GM23338 (cell line): ENCODE measurements at regions not wholly inside any gene's neighbourhood (a gene's known extent, or its start where the extent isn't known, plus 50 kb on each side); places are given as distances from the start of the nearest gene placed in this dataset.

Experiments used
- ATAC-seq: fragments of 200-7000 bp; cut with Tn5 transposase; 3 replicates; pipeline ENCODE4 v1.9.1; 2020
- DNase-seq: peaks from one replicate; pipeline ENCODE4 v3.0.0-alpha.2; 2015; ENCODE audit warnings: low spot score
- H2AFZ ChIP-seq: fragments of 200-600 bp; sonication (generic); 2 replicates; pipeline ENCODE4 v1.8.0; 2016; ENCODE audit warnings: antibody characterized with exemption, mild to moderate bottlenecking, moderate library complexity
- H3F3A ChIP-seq: fragments of 200-600 bp; sonication (generic); replicated peaks from 2 replicates; pipeline ENCODE4 v1.8.0; 2017; ENCODE audit warnings: antibody characterized with exemption, mixed run types, low read depth
- H3K27ac ChIP-seq: fragments of 200-600 bp; sonication (generic); 2 replicates; pipeline ENCODE4 v1.6.1; 2016; ENCODE audit warnings: low read depth
- H3K27me3 ChIP-seq: fragments of 200-600 bp; sonication (generic); 2 replicates; pipeline ENCODE4 v1.8.0; 2016; ENCODE audit warnings: mild to moderate bottlenecking, mixed run types, moderate library complexity; ENCODE audit not compliant: insufficient read depth
- H3K36me3 ChIP-seq: fragments of 200-600 bp; sonication (generic); 2 replicates; pipeline ENCODE4 v1.8.0; 2016; ENCODE audit warnings: mild to moderate bottlenecking; ENCODE audit not compliant: insufficient read depth
- H3K4me1 ChIP-seq: fragments of 200-600 bp; sonication (generic); 2 replicates; pipeline ENCODE4 v1.8.0; 2016; ENCODE audit warnings: mild to moderate bottlenecking, moderate library complexity; ENCODE audit not compliant: insufficient read depth
- H3K4me2 ChIP-seq: fragments of 200-600 bp; sonication (generic); 2 replicates; pipeline ENCODE4 v1.7.1; 2017; ENCODE audit warnings: mixed run types
- H3K4me3 ChIP-seq: fragments of 200-600 bp; sonication (generic); 2 replicates; pipeline ENCODE4 v1.6.1; 2016; ENCODE audit warnings: mixed run types
- H3K79me2 ChIP-seq: fragments of 200-600 bp; sonication (generic); replicated peaks from 2 replicates; pipeline ENCODE4 v1.8.0; 2017; ENCODE audit warnings: mild to moderate bottlenecking; ENCODE audit not compliant: insufficient read depth
- H3K9me2 ChIP-seq: fragments of 200-600 bp; sonication (generic); 2 replicates; pipeline ENCODE4 v1.8.0; 2017; ENCODE audit not compliant: insufficient read depth
- H4K20me1 ChIP-seq: fragments of 200-600 bp; sonication (generic); replicated peaks from 2 replicates; pipeline ENCODE4 v1.8.0; 2017; ENCODE audit warnings: mild to moderate bottlenecking; ENCODE audit not compliant: insufficient read depth
- H3K27ac Mint-ChIP-seq: 2 replicates; pipeline ENCODE4 v1.8.0; 2020; ENCODE audit warnings: inconsistent platforms, mild to moderate bottlenecking, moderate library complexity, mixed read lengths
- H3K27me3 Mint-ChIP-seq: 3 replicates; pipeline ENCODE4 v1.8.0; 2022; ENCODE audit warnings: low read depth, mild to moderate bottlenecking, moderate library complexity, mixed read lengths, inconsistent platforms; ENCODE audit not compliant: insufficient read depth, poor library complexity
- H3K36me3 Mint-ChIP-seq: 3 replicates; pipeline ENCODE4 v1.8.0; 2021; ENCODE audit warnings: low read depth, mild to moderate bottlenecking, inconsistent platforms, moderate library complexity, mixed read lengths
- H3K4me1 Mint-ChIP-seq: 3 replicates; pipeline ENCODE4 v1.8.0; 2020; ENCODE audit warnings: mild to moderate bottlenecking, inconsistent platforms, mixed read lengths
- H3K4me3 Mint-ChIP-seq: 3 replicates; pipeline ENCODE4 v1.8.0; 2021; ENCODE audit warnings: moderate library complexity, mild to moderate bottlenecking, inconsistent platforms, mixed read lengths
- H3K9me3 Mint-ChIP-seq: 3 replicates; pipeline ENCODE4 v1.8.0; 2020; ENCODE audit warnings: moderate library complexity, mild to moderate bottlenecking, inconsistent platforms, mixed read lengths
- CREB1 ChIP-seq: fragments of 250-450 bp; sonication (Bioruptor Pico); IDR thresholded peaks from 2 replicates; pipeline ENCODE4 v1.5.0; 2020; ENCODE audit warnings: low read depth, mild to moderate bottlenecking, moderate library complexity
- ETS1 ChIP-seq: IDR thresholded peaks from 2 replicates; pipeline ENCODE4 v1.6.1; 2016; ENCODE audit warnings: antibody characterized with exemption
- EZH2 ChIP-seq: fragments of 200-600 bp; sonication (generic); IDR thresholded peaks from one replicate; pipeline ENCODE4 v1.8.0; 2017; ENCODE audit warnings: antibody characterized with exemption, mild to moderate bottlenecking, low read depth; ENCODE audit not compliant: unreplicated experiment
- EZH2phosphoT487 ChIP-seq: fragments of 200-600 bp; sonication (generic); IDR thresholded peaks from one replicate; pipeline ENCODE4 v1.8.1; 2018; ENCODE audit warnings: antibody characterized with exemption; ENCODE audit not compliant: unreplicated experiment
- JUNB ChIP-seq: IDR thresholded peaks from one replicate; pipeline ENCODE4 v1.6.1; 2016; ENCODE audit warnings: antibody characterized with exemption; ENCODE audit not compliant: unreplicated experiment
- NANOG ChIP-seq: IDR thresholded peaks from 2 replicates; pipeline ENCODE4 v1.6.1; 2016; ENCODE audit warnings: antibody characterized with exemption, borderline replicate concordance
- POLR2AphosphoS5 ChIP-seq: IDR thresholded peaks from 2 replicates; pipeline ENCODE4 v1.6.1; 2016; ENCODE audit warnings: antibody characterized with exemption, low read depth
- REST ChIP-seq: IDR thresholded peaks from one replicate; pipeline ENCODE4 v1.6.1; 2018; ENCODE audit warnings: antibody characterized with exemption; ENCODE audit not compliant: unreplicated experiment
- STAT1 ChIP-seq: IDR thresholded peaks from one replicate; pipeline ENCODE4 v1.6.1; 2016; ENCODE audit warnings: antibody characterized with exemption; ENCODE audit not compliant: unreplicated experiment
- ZNF114 ChIP-seq: fragments of 250-450 bp; sonication (Bioruptor Pico); IDR thresholded peaks from 2 replicates; pipeline ENCODE4 v1.5.0; 2020; ENCODE audit warnings: mild to moderate bottlenecking, moderate library complexity
- ZNF331 ChIP-seq: fragments of 250-450 bp; sonication (Bioruptor Pico); IDR thresholded peaks from 2 replicates; pipeline ENCODE4 v1.5.0; 2020; ENCODE audit warnings: low read depth, mild to moderate bottlenecking, moderate library complexity
- TF ChIP-seq, protein P1 (sequence below), 2 experiments: fragments of 200-600 bp in 1 of 2; sonication (generic) in 1 of 2; conservative IDR thresholded peaks; 2 replicates each; pipeline versions ENCODE4 v1.5.1 to v1.6.1; 2016 to 2017; ENCODE audit warnings: antibody characterized with exemption in 2 of 2, low read depth in 2 of 2, mild to moderate bottlenecking in 2 of 2, moderate library complexity in 1 of 2
- TF ChIP-seq, protein P2 (sequence below): fragments of 250-450 bp; sonication (Bioruptor Pico); IDR thresholded peaks from 2 replicates; pipeline ENCODE4 v1.5.0; 2020; ENCODE audit warnings: mild to moderate bottlenecking, moderate library complexity

GRCh38 chr11:133708547-133709051 lies 136.7 kb downstream of the SPATA19 start:
- no peak overlapping the region for H3K27ac Mint-ChIP-seq

More at GRCh38 chr11:133708547-133709051, 136.7 kb downstream of the SPATA19 start:
- TF ChIP-seq STAT1 (no peak), CREB1 (CRISPR knock-in tag) (no peak), EZH2phosphoT487 (no peak), EZH2 (no peak), NANOG (no peak), REST (no peak), ZNF114 (CRISPR knock-in tag) (no peak), ZNF331 (CRISPR knock-in tag) (no peak), POLR2AphosphoS5 (no peak), JUNB (no peak), ETS1 (no peak)
- TF ChIP-seq, protein P1, sequence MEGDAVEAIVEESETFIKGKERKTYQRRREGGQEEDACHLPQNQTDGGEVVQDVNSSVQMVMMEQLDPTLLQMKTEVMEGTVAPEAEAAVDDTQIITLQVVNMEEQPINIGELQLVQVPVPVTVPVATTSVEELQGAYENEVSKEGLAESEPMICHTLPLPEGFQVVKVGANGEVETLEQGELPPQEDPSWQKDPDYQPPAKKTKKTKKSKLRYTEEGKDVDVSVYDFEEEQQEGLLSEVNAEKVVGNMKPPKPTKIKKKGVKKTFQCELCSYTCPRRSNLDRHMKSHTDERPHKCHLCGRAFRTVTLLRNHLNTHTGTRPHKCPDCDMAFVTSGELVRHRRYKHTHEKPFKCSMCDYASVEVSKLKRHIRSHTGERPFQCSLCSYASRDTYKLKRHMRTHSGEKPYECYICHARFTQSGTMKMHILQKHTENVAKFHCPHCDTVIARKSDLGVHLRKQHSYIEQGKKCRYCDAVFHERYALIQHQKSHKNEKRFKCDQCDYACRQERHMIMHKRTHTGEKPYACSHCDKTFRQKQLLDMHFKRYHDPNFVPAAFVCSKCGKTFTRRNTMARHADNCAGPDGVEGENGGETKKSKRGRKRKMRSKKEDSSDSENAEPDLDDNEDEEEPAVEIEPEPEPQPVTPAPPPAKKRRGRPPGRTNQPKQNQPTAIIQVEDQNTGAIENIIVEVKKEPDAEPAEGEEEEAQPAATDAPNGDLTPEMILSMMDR (conservative IDR thresholded peaks at IDR 0.05; ENCODE audit: low read depth in 2 of 2): no peak
- TF ChIP-seq, protein P2, sequence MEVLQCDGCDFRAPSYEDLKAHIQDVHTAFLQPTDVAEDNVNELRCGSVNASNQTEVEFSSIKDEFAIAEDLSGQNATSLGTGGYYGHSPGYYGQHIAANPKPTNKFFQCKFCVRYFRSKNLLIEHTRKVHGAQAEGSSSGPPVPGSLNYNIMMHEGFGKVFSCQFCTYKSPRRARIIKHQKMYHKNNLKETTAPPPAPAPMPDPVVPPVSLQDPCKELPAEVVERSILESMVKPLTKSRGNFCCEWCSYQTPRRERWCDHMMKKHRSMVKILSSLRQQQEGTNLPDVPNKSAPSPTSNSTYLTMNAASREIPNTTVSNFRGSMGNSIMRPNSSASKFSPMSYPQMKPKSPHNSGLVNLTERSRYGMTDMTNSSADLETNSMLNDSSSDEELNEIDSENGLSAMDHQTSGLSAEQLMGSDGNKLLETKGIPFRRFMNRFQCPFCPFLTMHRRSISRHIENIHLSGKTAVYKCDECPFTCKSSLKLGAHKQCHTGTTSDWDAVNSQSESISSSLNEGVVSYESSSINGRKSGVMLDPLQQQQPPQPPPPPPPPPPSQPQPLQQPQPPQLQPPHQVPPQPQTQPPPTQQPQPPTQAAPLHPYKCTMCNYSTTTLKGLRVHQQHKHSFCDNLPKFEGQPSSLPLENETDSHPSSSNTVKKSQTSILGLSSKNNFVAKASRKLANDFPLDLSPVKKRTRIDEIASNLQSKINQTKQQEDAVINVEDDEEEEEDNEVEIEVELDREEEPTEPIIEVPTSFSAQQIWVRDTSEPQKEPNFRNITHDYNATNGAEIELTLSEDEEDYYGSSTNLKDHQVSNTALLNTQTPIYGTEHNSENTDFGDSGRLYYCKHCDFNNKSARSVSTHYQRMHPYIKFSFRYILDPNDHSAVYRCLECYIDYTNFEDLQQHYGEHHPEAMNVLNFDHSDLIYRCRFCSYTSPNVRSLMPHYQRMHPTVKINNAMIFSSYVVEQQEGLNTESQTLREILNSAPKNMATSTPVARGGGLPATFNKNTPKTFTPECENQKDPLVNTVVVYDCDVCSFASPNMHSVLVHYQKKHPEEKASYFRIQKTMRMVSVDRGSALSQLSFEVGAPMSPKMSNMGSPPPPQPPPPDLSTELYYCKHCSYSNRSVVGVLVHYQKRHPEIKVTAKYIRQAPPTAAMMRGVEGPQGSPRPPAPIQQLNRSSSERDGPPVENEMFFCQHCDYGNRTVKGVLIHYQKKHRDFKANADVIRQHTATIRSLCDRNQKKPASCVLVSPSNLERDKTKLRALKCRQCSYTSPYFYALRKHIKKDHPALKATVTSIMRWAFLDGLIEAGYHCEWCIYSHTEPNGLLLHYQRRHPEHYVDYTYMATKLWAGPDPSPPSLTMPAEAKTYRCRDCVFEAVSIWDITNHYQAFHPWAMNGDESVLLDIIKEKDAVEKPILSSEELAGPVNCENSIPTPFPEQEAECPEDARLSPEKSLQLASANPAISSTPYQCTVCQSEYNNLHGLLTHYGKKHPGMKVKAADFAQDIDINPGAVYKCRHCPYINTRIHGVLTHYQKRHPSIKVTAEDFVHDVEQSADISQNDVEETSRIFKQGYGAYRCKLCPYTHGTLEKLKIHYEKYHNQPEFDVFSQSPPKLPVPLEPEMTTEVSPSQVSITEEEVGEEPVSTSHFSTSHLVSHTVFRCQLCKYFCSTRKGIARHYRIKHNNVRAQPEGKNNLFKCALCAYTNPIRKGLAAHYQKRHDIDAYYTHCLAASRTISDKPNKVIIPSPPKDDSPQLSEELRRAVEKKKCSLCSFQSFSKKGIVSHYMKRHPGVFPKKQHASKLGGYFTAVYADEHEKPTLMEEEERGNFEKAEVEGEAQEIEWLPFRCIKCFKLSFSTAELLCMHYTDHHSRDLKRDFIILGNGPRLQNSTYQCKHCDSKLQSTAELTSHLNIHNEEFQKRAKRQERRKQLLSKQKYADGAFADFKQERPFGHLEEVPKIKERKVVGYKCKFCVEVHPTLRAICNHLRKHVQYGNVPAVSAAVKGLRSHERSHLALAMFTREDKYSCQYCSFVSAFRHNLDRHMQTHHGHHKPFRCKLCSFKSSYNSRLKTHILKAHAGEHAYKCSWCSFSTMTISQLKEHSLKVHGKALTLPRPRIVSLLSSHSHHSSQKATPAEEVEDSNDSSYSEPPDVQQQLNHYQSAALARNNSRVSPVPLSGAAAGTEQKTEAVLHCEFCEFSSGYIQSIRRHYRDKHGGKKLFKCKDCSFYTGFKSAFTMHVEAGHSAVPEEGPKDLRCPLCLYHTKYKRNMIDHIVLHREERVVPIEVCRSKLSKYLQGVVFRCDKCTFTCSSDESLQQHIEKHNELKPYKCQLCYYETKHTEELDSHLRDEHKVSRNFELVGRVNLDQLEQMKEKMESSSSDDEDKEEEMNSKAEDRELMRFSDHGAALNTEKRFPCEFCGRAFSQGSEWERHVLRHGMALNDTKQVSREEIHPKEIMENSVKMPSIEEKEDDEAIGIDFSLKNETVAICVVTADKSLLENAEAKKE (CRISPR knock-in tag): no peak
- DNase-seq (no peak), ATAC-seq (no peak)
- Histone ChIP-seq H3K4me3 (no peak overlapping the region), H3K4me1 (peaks cover 33% of the 10 kb centered on the region), H3F3A (no peaks in the 10 kb centered on the region), H3K4me2 (no peak overlapping the region), H3K79me2 (no peaks in the 10 kb centered on the region), H3K27ac (no peak overlapping the region), H3K9me2 (peaks cover 15% of the 10 kb centered on the region), H3K27me3 (peaks cover 5% of the 10 kb centered on the region), H2AFZ (no peak overlapping the region), H4K20me1 (no peaks in the 10 kb centered on the region), H3K36me3 (no peaks in the 10 kb centered on the region)
- Mint-ChIP-seq H3K4me3 (no peak overlapping the region), H3K27me3 (peaks cover 9% of the 10 kb centered on the region), H3K36me3 (no peaks in the 10 kb centered on the region), H3K4me1 (peaks cover 10% of the 10 kb centered on the region), H3K9me3 (no peaks in the 10 kb centered on the region)
